Hepatocyte (in vitro differentiated cells): ENCODE measurements at regions not wholly inside any gene's neighbourhood (a gene's known extent, or its start where the extent isn't known, plus 50 kb on each side); places are given as distances from the start of the nearest gene placed in this dataset.

Source experiments
- CTCF ChIP-seq: fragments of 200-600 bp; sonication (generic); IDR thresholded peaks from 2 replicates; pipeline ENCODE4 v1.5.1; 2016; ENCODE audit warnings: antibody characterized with exemption, mild to moderate bottlenecking; ENCODE audit not compliant: poor library complexity
- EZH2 ChIP-seq: fragments of 200-600 bp; sonication (generic); IDR thresholded peaks from 2 replicates; pipeline ENCODE4 v1.6.1; 2016; ENCODE audit warnings: antibody characterized with exemption, mild to moderate bottlenecking, borderline replicate concordance
- EZH2phosphoT487 ChIP-seq: fragments of 200-600 bp; sonication (generic); IDR thresholded peaks from one replicate; pipeline ENCODE4 v1.6.1; 2018; ENCODE audit warnings: antibody characterized with exemption, mild to moderate bottlenecking, low read depth, moderate library complexity; ENCODE audit not compliant: unreplicated experiment, severe bottlenecking

- no peak for TF ChIP-seq CTCF
- TF ChIP-seq EZH2phosphoT487, result no peak
- no peak for TF ChIP-seq EZH2
Measured at GRCh38 chr16:6709736-6710135, 622.9 kb upstream of the RBFOX1 start.
